ENCODE measurements at regions not wholly inside any gene's neighbourhood (a gene's known extent, or its start where the extent isn't known, plus 50 kb on each side); places are given as distances from the start of the nearest gene placed in this dataset.
A peak's percentile ranks its signal among the peaks of the same experiment; 100 is the strongest.

DNA sequence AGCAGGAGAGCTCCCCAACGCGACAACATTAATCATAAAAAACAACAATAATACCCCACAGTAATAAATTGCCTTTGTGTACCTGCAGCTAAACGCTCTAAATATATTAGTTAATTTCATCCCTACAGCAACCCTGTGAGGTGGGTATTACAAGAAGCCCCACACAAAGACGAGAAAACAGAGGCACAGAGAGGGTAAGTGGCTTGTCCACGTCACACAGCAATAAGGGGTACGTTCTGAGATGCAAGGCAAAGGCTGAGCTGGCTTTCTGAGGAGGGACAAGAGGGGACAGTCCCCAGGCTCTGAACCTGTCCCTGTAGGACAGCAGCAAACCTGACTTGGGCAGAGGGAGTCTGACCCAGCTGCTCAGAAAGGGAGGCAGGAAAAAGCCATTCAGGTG, 78.2 kb downstream of the NCOR2 start:
- DNase-seq = no peak

DNA sequence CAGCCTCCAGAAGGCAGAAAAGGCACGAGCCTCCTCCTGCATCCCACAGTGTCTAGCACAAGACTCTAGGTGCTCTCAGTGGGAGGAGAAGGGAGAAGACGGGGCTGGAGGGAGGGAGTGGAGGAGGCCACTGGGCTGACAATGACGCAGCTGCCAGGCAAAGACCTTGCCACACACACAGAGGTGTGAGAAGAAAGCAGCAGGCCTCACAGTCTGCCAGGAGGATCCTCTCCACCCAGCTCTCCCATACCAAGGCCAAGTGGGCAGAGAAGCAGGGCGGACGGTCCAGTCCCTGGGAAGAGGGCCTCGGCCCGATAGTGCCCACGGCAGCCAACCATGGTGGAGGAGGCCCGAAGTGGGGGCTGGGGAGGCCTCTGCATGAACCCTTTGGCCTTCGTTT, 78.9 kb downstream of the NCOR2 start:
- DNase-seq = no peak

DNA sequence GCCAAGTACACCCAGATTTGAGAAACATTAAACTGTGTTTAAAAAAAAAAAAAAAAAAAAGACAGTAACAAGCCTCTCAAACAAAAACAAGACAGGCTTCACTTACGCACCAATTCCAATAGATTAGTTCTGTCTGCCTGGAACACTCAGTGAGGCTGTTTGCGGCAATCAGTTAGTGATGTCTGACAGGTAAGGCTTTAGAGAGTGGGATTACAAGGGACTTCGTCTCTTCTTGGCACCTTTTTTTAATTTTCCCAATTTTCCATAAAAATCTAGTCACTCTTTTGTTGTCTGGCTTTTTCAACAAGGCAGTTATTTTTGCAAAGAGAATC, 79.6 kb downstream of the NCOR2 start:
- no peak for DNase-seq

DNA sequence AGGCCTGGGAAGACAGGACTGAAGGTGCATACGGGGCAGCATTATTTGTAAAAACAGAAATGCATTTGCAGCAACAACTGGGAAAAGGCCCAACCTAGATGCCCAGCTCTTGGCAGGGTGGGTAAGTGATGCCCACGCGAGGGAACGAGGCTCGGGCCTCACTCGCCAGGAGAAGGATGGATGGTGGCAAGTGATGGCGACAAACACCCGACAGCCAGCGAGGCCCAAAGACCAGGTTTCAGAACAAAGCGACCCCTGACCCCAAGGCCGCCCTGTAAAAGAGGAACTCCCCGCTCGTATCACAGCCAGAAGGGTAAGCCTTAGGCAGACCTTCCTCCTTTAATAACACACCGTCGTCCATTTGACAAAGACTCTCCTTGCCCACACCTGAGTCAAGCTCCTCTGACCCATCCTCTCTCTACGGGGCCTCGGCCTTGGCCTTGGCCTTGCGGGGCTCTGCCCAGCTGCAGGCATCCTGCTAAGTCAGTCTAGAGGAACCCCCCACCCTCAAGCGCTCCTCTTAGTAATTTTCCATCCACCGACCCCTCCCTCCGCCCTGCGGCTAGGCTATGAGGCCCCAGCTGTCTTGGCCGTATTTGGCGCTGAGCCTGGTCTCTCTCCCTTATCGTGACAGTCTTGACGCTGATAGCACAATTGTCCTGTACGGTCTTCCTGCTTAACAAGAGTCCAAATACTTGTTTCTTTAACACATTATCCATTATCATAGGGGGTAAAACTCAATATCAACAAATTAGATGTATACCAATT, 80.2 kb downstream of the NCOR2 start:
- no peak for DNase-seq

DNA sequence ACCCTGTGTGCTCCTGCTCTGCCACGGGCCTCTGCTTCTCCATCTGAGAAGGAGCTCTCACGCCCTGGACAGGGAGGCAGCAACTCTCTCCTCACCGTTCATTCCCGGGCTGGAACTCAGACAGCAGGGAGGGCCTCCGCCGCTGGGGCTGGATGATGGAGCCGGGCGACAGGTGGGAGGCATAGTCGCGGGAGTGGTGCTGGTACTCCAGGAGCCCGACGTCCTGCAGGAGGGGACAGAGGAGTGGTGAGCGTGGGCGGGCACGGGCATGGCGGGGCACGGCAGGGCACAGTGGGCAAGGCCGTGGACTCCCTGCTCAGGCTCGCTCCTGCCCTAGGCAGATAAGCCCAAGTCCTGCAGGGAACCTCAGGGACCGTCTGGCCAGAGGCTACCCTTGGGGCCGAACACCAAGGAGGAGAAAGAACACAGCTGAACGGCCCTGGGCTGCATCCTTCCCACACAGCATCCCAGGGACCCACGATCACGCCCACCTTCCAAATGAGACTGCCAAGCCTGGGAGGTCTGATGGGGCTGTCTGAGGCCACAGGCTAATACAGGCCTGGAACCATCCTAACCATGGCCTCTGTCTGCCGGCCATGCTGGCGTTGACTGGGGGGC, 81.0 kb downstream of the NCOR2 start:
- no peak for DNase-seq

DNA sequence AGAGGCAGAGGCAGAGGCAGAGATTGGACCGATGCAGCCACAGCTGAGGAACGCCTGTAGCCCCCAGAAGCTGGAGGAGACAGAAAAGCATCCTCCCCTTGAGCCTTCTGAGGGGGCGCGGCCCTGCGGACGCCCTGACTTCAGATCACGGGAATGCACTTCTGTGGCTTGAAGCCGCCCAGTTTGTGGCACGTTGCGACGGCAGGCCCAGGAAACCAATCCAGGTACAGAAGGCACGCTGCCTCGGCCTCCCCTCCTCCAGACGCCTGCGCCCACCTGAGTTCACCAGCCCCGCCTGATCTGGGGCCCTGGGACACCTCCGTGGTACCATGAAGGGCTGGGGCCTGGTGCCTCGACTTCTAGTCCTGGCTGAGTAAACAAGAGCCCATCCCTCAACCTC, 82.0 kb downstream of the NCOR2 start:
- DNase-seq = no peak

DNA sequence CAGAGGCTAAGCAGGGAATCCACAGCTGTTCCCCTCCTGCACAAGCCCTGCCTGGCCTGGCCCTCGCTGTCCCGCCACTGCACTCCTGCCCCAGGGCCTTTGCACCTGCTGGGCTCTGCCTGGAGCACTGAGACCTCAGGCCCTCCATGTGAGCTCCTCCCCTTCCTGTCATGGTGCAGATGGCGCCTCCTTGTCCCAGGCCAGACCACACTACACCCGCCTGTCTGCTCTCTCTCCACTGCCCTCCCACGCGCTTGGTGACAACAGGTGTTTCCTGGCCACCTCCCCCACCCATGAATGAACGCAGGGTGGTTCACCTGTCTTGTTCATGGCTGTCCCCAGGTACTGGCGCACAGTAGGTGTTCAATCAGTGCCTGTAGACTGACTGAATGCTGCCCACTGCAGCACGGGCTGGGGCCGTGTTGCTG, 82.9 kb downstream of the NCOR2 start:
- peak; percentile 22 for DNase-seq

DNA sequence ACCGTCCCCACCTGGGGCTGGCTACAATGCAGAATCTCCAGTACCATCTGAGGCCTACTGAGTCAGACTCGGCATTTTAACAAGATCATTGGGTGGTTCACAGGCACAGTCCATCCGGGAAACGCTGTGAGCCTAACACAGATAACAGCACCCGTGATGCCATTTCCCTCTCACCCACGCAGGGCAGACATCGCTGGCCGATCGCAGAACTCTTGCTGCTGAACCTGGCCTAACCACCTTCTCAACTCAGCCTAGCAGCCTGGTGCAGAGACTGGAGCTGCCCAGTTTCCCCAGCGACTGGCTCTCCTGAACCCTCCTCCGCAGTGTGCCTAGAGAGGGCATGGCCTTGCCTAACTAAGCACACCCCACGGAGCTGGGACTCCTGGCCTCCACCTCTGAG, 83.3 kb downstream of the NCOR2 start:
- DNase-seq = no peak

DNA sequence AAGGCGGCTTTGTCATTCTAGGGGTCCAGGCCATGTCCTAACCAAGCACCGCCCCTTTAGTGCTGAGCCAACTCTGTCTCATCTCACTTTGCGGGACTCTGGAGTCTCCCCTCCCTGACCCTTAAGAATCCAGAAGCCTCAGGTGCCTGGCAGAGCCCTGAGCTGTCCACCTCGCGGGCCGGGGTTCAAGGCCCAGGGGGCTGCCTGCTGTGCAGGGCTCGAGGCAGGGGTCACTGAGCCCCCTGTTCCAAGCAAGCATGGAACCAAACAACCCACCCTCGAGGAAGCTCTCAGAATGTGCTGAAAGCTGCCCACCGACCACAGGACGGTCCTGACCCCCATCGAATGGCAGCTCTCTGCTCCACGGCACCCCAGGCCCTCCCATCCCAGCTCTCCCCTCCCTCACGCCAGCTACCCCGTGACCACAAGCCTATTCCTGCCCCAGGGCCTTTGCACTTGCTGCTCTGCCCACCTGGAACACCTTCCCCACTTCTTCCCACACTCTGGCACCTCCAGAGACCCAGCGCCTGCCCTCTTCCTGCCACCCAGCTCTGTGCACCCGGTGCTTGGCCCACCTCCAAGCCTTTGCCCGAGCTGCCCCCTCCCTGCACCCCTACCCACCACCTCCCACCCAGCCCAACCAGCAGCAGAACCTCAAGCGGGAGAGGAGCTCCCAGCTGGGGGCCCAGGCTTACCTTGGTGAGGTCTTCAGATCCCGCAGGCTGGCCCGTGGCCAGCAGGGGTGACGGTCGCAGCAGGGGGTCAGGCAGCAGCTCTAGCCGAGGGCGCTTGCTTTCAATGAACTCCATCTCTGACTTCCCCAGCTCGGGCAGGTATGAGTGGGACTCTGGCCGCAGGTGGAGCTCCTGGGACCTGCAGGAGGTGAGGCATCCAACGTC, 84.3 kb downstream of the NCOR2 start:
- DNase-seq = no peak

DNA sequence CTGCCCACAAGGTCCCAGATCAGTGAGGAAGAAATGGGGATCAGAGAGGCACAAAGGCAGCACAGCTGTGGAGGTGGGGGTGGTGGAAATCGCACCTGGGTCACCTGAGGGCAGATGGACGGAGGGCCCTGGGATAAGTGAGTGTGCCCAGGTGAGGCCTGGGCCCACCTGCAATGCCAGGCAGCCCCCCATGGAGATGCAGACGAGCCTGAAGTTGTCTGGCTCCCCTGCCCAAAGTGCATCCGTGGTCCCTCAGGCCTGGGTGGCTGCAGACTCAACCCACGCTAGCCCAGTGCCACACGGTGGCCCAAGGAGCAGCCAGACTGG, 84.9 kb downstream of the NCOR2 start:
- DNase-seq = no peak

DNA sequence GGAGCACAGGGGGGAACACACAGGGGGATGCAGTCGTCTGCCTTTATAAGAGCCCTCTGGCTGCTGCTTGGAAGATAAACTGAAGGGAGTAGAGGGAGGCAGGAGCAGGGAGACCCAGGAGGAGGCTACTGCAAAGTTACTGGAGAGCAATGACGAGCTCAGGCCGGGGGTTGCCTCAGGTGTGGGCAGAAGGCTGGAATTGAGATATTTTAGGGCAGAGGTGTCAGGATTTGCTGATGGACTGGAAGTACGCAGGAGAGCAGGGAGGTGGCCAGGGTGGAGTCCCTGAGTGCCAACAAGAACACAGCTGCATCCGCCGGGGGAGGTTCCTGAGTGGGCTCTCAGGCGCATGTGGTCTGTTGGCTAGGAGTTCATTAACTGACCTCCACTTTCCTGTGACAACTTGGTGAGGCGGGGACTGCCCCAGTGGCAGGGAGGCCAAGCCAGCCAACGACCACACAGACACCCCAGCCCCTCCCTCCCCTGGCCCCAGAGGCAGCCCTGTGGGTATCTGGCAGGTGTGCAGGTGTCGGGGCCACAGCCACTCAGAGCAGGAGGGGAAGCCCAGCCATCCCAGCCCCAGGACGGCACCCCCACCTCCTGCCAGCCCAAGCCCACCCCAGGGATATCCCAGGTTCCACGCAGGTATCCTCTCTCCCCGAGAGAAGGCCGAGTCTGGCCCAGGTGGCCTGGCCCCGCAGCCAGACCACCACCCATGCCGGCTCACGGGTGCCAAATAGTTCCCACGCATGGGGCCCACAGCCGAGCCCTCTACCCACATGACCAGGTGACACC, 85.4 kb downstream of the NCOR2 start:
- no peak for DNase-seq

DNA sequence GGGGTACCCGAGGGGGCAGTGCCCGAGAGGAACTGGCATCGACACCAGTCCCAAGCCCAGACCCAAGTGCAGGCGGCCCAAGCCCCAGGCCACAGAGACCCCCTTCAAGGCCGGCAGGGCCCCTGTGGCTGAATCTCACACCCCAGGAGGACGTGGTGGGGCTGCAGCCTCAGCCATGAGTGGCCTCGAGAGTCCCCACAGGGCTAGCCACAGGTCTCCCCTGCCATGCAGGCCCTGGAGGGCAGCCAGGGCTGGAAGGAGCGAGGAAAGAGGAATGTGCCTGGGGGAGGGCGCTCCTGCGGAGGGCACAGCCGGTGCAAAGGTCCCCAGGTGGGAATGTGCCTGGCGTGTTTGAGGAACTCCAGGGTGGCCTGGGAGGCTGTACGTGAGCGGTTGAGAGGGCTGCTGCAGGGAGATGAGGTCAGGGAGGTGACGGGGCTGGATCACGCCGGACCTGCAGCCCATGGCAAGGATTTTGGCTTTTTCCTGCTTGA, 86.1 kb downstream of the NCOR2 start:
- DNase-seq = no peak

DNA sequence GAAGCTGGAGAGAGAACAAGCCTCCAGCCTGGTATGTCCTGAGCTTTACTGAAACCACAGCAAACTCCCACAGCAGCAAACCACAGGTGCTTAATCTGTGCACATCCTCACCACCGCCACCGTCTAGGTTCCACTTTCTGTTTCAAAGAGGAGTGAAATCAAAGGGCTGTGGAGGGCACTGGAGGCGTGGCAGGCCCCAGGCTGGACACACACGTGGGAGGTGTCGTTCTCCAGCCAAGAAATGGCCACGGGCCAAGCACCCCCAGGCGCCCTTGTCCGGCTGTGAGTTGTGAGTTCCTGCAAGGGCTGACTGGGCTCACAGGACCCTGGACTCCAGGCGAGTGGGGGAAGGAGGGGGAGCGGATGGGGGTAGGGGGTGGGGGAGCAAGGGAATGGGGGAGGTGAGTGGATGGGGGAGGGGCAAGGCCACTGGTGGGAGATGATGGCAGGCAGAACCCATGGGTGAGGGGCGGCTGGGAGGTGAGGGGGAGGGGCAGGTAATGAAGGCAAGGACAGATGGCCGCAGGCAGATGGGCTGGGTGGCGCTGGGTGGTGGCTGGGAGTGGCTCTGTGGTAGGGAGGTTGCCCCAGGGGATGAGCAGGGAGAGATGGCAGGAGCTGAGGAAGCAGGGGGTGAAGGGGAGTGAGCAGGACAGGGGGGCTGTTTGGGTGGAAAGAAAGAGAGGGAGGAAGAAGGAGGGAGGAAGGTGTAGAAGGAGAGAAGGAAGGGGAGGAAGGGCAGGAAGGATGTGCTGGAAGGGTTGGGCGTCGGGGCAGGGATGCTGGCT, 86.7 kb downstream of the NCOR2 start:
- DNase-seq = no peak

DNA sequence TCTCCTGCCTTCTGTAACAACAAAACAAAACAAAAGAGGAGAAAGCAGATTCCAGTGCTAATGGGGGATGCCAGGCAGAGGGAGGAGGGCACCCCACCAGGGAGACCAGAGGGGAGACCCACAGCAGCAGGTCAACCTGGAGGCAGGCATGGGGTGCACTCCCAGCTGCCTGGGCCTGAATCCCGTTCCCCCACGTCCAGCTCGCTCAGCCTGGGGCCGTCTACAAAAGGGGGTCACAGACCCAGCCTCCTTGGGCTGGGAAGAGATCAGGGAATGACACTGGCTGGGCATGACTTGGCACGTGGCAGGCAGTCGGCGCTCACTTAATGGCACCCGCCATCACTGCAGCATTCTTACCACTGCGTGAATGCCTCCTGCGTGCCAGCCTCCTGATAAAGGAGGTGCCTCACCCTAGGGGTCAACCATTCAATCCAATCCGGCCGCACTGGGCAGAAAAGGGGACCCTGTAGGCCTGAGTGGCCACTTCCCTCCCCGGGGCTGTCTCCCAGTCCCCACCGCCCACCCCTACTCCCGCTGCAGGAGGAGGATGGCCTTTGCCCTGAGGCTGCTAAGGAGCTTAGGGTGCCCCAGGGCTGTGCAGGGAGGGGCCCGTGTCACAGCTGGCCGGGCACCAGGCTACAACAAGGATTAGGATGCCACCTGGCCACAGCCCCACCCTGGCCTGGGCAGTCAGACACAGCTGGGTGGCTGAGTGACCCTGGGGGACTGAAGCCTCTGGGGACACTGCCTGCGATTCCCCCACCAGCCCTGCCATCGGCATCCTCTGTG, 87.5 kb downstream of the NCOR2 start:
- DNase-seq = no peak

DNA sequence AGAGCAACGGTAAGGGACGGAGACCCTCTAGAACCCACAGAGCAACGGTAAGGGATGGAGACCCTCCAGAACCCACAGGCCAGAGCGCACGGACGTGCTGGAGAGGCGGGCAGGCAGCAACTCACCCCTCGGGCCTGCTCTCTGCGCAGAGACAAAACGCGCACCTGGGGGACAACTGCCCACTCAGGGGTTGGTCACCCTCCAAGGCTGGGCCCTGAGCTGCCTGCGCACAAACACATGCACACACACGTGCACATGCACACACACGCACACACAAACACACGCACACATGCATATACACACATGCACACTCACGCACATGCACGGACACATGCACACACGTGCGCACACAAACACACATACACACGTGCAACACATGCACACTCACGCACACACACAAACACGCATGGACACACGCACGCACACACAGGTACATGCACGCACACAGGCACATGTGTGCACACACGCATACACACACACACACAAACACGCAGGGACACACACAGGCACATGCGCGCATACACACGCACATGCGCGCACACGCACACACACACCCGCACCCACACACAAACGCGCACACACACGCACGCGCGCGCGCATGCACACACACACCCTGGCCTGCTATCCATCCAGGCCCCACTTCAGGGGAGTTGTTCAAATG, 88.3 kb downstream of the NCOR2 start:
- DNase-seq = no peak

DNA sequence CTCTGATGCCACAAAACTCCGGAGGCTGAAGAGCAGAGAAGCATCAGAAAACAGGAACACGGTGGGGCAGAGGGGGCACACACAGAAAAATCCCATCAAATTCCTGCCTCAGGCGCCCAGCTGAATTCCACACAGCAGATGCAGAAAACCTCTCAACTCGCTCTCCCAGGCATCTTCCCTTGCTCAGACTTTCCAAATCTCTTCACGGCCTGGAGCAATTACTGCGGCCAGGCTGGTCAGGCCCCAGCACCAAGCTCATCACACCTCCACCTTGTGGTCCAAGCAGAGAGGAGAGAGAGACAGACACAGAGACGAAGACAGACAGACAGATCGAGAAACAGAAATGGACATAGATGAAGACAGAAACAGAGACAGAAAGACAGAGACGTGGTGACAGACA, 89.0 kb downstream of the NCOR2 start:
- no peak for DNase-seq

DNA sequence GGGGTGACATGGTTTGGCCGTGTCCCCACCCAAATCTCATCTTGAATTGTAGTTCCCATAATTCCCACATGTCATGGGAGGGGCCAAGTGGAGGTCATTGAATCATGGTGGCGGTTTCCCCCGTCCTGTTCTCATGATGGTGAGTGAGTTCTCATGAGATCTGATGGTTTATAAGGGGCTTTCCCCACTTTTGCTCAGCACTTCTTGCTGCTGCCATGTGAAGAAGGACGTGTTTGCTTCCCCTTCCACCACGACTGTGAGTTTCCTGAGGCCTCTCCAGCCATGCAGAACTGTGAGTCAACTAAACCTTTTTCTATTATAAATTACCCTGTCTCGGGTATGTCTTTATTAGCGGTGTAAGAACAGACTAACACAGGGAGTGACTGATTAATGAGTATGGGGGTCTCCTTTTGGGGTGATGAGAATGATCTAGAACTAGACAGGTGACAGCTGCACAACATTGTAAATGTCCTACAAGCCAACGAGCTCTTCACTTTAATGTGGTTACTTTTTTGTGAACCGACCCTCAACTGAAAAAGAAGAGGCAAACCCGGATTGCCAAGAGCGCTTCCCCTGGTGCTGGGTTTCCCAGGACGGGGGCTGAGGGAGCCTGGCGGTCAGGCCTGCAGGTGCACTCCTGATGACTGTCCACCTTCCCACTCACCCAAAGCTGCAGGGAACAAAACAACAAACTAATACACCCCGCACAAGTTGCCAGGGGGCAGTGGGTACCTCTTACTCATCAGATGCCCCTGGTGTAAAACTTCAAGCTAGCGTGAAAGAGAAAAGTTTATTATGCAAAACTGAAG, 90.1 kb downstream of the NCOR2 start:
- no peak for DNase-seq

DNA sequence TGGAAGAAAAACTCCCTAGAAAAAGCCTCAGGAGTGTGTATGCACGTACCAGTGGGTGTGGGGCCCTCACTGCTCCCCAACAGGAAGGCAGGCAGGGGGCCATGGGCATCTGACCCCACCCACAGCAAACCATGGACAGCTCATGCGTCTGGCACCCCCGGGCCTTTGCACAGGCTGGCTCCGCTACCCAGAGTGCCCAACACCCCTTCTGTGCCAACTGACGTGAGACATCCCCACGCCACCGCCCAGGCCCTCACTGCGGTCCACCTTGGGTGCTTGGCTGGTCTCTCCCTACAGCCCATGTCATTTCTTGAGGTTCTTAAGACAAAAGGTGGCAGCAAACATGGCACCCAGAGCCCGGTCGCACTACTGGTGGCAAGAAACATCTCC, 91.4 kb downstream of the NCOR2 start:
- DNase-seq = no peak

DNA sequence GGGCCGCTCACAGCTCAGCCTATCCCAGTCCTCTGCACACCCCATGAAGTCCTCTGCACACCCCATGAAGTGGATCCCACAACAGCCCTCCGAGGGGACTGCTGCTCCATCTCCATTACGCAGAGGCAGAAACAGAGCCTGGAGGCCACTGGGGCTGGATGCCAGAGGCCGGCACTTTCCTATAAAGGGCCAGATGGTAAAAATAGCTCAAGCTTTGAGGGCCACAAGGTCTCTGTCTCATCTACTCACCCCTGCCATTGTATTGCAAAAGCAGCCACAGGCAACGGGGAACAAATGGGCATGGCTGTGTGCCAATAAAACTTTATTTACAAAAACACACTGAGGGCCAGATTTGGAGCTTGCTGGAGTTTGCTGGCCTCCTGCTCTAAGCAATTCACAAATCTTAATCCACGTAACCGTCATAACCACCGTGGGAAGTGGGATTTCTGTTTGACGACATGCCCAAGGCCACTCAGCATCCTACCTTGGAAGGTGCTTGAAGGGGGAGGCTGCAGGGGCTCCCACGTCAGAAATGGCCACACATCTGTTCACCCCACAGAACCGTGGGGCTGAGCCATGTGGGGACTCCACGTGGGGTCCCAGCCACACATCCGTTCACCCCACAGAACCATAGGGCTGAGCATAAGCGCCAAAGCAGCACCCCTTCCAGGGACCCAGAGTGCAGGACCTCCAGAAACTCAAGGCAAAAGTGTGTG, 92.0 kb downstream of the NCOR2 start:
- no peak for DNase-seq
